Thymus (tissue), 11 donors: ENCODE measurements at regions not wholly inside any gene's neighbourhood (a gene's known extent, or its start where the extent isn't known, plus 50 kb on each side); places are given as distances from the start of the nearest gene placed in this dataset.
"Not testable (repeated sequence)": the region's sequence is repeated elsewhere in the genome, so short reads cannot be mapped to it uniquely, and the experiment has no call there.

Source experiments
- DNase-seq, 9 donors: peaks; one replicate each; pipeline ENCODE4 v3.0.0-alpha.2; 2013; ENCODE audit warnings: low spot score in 9 of 9, low read depth in 6 of 9, missing footprints in 1 of 9
- H3K27ac ChIP-seq, 2 donors: one replicate each; pipeline ENCODE4 v1.5.1; 2013; ENCODE audit warnings: control low read depth in 1 of 2, low read depth in 1 of 2, low read length in 1 of 2, mild to moderate bottlenecking in 1 of 2, moderate library complexity in 1 of 2
- H3K27me3 ChIP-seq, 2 donors: one replicate each; pipeline ENCODE4 v1.5.1; 2013; ENCODE audit warnings: low read length in 1 of 2; ENCODE audit not compliant: control insufficient read depth in 2 of 2, insufficient read depth in 1 of 2
- H3K36me3 ChIP-seq, 2 donors: one replicate each; pipeline ENCODE4 v1.5.1; 2013; ENCODE audit warnings: low read length in 1 of 2, mild to moderate bottlenecking in 1 of 2, moderate library complexity in 1 of 2; ENCODE audit not compliant: control insufficient read depth in 2 of 2, insufficient read depth in 2 of 2
- H3K4me1 ChIP-seq, 2 donors: one replicate each; pipeline ENCODE4 v1.5.1; 2013; ENCODE audit warnings: low read length in 2 of 2; ENCODE audit not compliant: control insufficient read depth in 2 of 2, insufficient read depth in 2 of 2
- H3K4me3 ChIP-seq, 2 donors: one replicate each; pipeline ENCODE4 v1.5.1; 2013; ENCODE audit warnings: low read length in 2 of 2, control low read depth in 1 of 2, mild to moderate bottlenecking in 1 of 2
- H3K9me3 ChIP-seq, 2 donors: one replicate each; pipeline ENCODE4 v1.5.1; 2013; ENCODE audit warnings: low read length in 1 of 2, mild to moderate bottlenecking in 1 of 2; ENCODE audit not compliant: control insufficient read depth in 2 of 2, insufficient read depth in 1 of 2
- WGBS: extraction: QIAGEN DNeasy Blood & Tissue Kit; methylation state at CpG from one replicate; pipeline ENCODE4 v1.1.7; 2013; 5-methylcytosine and 5-hydroxymethylcytosine counted together
- donor health status: healthy.

DNA sequence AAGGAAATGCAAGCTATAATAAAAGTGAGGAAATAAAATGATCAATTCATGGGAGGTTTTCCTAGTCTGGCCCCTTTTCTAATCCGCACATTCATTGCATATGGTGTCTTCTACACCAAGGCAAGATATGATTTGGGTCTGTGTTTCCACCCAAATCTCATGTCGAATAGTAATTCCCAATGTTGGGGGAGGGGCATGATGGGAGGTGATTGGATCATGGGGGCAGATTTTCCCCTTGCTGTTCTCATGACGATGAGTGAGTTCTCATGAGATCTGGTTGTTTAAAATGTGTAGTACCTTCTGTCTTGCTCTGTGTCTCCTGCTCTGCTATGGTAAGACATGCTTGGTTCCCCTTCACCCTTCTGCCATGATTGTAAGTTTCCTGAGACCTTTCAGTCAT is 315.4 kb downstream of the CYRIA start:
- Histone ChIP-seq H3K4me1 (no peaks in the 10 kb centered on the region), H3K36me3 (no peaks in the 10 kb centered on the region), H3K27me3 (no peaks in the 10 kb centered on the region), H3K4me3 (no peak overlapping the region), H3K27ac (no peak overlapping the region), H3K9me3 (peaks cover 0 to 8% of the 10 kb centered on the region in 2 donors)
- no peak for DNase-seq
- 80% methylated on average over 3 of the region's 3 CpGs for WGBS

DNA sequence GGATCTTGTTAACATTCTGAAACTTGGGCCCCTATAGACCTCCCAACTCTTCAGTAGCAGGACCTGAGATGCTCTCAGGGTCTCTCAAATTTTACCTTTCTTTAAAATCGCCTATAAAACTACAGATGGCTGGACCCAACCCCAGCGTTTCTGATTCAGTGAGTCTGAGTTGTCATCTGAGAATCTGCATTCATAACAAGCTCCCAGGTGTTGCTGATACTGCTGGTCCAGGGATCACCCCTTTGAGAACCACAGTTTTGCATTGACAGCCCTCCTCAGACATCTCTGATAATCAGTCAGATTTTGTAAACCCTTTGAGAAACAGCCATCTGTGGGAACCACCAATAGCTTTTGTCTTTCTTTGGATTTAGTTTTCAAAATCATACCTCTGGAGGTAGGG is 315.8 kb downstream of the CYRIA start:
- no peaks in the 10 kb centered on the region for H3K36me3 ChIP-seq
- no peaks in the 10 kb centered on the region for H3K4me1 ChIP-seq
- H3K9me3 ChIP-seq: peaks cover 0 to 8% of the 10 kb centered on the region in 2 donors
- no peak overlapping the region for H3K4me3 ChIP-seq
- no peak overlapping the region for H3K27ac ChIP-seq
- no peak for DNase-seq
- no peaks in the 10 kb centered on the region for H3K27me3 ChIP-seq
- 43% methylated on average over 2 of the region's 2 CpGs for WGBS

GRCh38 chr2:16348821-16349515 is 316.7 kb downstream of the CYRIA start:
- no peak overlapping the region for H3K4me3 ChIP-seq
- no peaks in the 10 kb centered on the region for H3K36me3 ChIP-seq
- WGBS: 62% methylated on average over 3 of the region's 3 CpGs
- H3K9me3 ChIP-seq: peaks cover 0 to 8% of the 10 kb centered on the region in 2 donors
- DNase-seq: no peak
- no peak overlapping the region for H3K27ac ChIP-seq
- H3K27me3 ChIP-seq: no peaks in the 10 kb centered on the region
- H3K4me1 ChIP-seq: no peaks in the 10 kb centered on the region

- Histone ChIP-seq H3K9me3 (peaks cover 0 to 7% of the 10 kb centered on the region in 2 donors), H3K4me1 (no peaks in the 10 kb centered on the region), H3K27me3 (no peaks in the 10 kb centered on the region), H3K27ac (no peak overlapping the region), H3K36me3 (no peaks in the 10 kb centered on the region), H3K4me3 (no peak overlapping the region)
- no peak for DNase-seq
- 94% methylated on average over 3 of the region's 3 CpGs for WGBS
Measured at GRCh38 chr2:16346671-16347070, 319.0 kb downstream of the CYRIA start.

- H3K4me1 ChIP-seq, H3K36me3 ChIP-seq, H3K27ac ChIP-seq, H3K9me3 ChIP-seq, H3K4me3 ChIP-seq, DNase-seq, H3K27me3 ChIP-seq: not testable (repeated sequence)
- WGBS: 92% methylated on average over 9 of the region's 9 CpGs
Measured at GRCh38 chr2:16345231-16345630, 320.4 kb downstream of the CYRIA start.

DNA sequence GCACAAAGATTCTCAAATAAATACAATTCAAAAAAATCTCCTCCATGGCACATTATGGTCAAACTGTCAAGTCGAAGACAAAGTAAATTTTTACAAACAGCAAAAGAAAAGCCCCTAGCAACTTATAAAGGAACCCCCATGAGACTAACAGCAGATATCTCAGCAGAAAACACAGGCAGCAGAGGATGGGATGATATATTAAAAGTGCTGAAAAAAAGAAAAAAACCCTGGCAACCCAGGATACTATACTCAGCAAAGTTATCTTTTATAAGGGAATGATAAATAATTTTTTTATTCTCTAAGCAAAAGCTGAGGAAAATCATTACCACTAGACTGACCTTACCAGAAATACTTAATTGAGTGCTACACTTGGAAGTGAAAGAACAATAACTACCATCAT is 326.4 kb downstream of the CYRIA start:
- DNase-seq: no peak
- Histone ChIP-seq H3K9me3 (no peaks in the 10 kb centered on the region), H3K27me3 (no peaks in the 10 kb centered on the region), H3K4me1 (no peaks in the 10 kb centered on the region), H3K4me3 (no peak overlapping the region), H3K36me3 (no peaks in the 10 kb centered on the region), H3K27ac (no peak overlapping the region)
- 90% methylated on average over 1 of the region's 1 CpG for WGBS

DNA sequence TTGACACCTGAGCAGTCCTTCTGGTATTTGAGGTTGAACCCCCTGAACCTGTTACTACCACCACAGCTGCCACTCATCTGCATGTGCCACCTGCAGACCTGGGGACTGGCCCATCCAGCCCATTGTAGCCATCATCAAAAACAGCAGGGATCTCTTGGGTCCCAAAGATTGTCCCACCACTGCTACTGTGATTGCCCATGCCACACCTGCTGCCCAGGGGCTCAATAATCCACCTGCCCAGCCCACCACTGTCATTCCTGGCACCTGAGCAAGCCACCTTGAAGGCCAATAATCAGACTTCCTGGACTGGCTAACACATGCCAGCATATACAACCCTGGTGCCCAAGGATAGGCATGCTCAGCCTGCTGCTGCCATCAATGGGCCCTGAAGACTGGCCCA is 327.6 kb downstream of the CYRIA start:
- H3K9me3 ChIP-seq: no peaks in the 10 kb centered on the region
- DNase-seq: no peak

GRCh38 chr2:16336916-16337315 is 328.7 kb downstream of the CYRIA start:
- no peaks in the 10 kb centered on the region for H3K36me3 ChIP-seq
- H3K9me3 ChIP-seq: no peaks in the 10 kb centered on the region
- H3K4me3 ChIP-seq: no peak overlapping the region
- H3K27ac ChIP-seq: no peak overlapping the region
- no peaks in the 10 kb centered on the region for H3K4me1 ChIP-seq
- DNase-seq: no peak
- no peaks in the 10 kb centered on the region for H3K27me3 ChIP-seq
- 98% methylated on average over 7 of the region's 7 CpGs for WGBS

More for the DNA sequence above, 327.6 kb downstream of the CYRIA start:
- H3K27me3 ChIP-seq: no peaks in the 10 kb centered on the region
- H3K4me3 ChIP-seq: no peak overlapping the region
- no peaks in the 10 kb centered on the region for H3K36me3 ChIP-seq
- no peaks in the 10 kb centered on the region for H3K4me1 ChIP-seq
- no peak overlapping the region for H3K27ac ChIP-seq

- 93% methylated on average over 1 of the region's 1 CpG for WGBS
- no peaks in the 10 kb centered on the region for H3K9me3 ChIP-seq
- DNase-seq: no peak
Measured at GRCh38 chr2:16336491-16336890, 329.1 kb downstream of the CYRIA start.

More at GRCh38 chr2:16336491-16336890, 329.1 kb downstream of the CYRIA start:
- H3K4me1 ChIP-seq: no peaks in the 10 kb centered on the region
- no peaks in the 10 kb centered on the region for H3K27me3 ChIP-seq
- H3K36me3 ChIP-seq: no peaks in the 10 kb centered on the region
- no peak overlapping the region for H3K27ac ChIP-seq
- H3K4me3 ChIP-seq: no peak overlapping the region
